GM21360 (cell line): ENCODE measurements at regions not wholly inside any gene's neighbourhood (a gene's known extent, or its start where the extent isn't known, plus 50 kb on each side); places are given as distances from the start of the nearest gene placed in this dataset.
A peak's percentile ranks its signal among the peaks of the same experiment; 100 is the strongest.
"Not testable (repeated sequence)": the region's sequence is repeated elsewhere in the genome, so short reads cannot be mapped to it uniquely, and the experiment has no call there.

Experiments used
- ATAC-seq: cut with Tn5 transposase; IDR thresholded peaks from one replicate; pipeline ENCODE4 v1.9.1; 2021; ENCODE audit warnings: mild to moderate bottlenecking, moderate library complexity; ENCODE audit not compliant: unreplicated experiment

DNA sequence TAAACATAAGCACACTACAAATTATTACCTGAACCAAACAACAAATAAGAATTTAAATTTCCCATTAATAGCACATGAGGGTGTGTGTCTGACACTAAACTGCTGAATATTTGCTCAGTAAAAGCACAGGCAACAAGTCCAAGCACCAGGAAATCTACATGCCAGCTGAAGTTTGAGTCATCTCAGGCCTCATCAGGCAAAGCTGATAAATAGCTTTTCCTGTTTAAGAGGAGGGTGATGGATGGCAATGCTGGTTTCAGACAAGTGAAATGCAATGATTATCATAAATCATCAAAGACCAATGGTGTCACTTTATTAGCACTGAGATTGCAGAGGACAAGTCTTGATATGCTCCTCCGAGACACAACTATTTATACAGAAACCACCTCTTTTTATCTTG, 1668.0 kb upstream of the C9orf72 start:
- no peak for ATAC-seq

DNA sequence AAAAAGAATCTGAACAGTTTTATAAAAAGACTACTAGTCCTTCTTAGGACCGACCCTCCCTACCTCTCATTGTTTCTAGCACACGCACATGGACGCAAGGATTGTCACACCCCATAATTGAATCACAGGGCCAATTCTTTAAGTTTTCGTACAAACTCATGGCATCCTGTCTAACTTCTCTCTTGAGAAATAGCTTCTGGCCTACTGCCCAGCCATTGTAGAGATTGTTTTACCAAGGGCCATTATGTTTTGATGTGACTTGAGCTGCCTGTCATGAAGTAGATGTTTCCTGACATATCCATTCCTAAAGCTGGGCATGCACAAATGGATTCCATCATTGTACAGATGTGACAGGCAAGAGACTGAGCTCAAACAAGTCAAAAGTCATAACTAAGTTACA, 1672.1 kb upstream of the C9orf72 start:
- ATAC-seq: no peak

DNA sequence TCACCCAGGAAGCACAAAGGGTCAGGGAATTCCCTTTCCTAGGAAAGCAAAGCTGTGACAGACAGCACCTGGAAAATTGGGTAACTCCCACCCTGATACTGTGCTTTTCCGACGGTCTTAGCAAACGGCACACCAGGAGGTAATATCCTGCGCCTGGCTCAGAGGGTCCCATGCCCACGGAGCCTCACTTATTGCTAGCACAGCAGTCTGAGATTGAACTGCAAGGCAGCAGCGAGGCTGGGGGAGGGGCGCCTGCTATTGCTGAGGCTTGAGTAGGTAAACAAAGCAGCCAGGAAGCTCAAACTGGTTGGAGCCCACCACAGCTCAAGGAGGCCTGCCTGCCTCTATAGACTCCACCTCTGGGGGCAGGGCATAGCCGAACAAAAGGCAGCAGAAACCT, 1697.1 kb upstream of the C9orf72 start:
- not testable (repeated sequence) for ATAC-seq

DNA sequence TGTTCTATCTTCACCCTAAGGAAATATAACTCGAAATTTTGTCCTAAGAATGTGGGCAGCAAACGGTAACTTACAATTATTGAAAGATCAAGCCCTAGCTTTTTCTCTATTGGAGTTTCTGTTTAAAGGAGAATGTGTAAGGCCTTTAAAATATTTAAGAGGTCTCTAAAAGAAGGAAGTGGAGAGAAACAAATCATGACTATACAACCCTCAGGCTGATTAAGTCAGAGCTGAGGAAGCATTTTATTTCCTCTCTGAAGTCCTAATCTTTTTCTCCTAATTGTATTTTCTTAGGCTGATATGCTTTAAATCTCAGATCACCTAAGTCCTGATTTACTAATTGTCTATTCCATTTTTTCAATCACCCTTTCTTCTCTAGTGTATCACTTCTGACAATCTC, 1708.8 kb upstream of the C9orf72 start:
- no peak for ATAC-seq

DNA sequence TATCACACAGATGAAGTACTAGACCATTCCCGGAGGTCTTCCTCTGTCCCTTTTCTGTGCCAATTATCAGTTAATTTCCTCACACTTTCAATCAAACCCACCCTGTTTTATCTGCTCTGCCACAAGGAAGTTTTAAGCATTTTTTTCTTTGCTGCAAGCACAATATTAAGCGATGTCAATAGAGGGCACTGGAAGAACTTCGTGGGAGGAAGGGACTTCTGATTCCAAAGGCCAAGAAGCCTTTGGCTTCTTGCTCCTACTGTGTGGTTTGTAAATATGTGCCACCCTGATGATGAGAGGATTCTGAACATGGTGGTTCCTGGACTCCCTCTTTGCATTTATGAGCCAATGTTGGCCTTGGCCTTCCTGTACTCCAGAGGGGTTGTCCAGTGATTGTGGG, 1712.5 kb upstream of the C9orf72 start:
- ATAC-seq: no peak

DNA sequence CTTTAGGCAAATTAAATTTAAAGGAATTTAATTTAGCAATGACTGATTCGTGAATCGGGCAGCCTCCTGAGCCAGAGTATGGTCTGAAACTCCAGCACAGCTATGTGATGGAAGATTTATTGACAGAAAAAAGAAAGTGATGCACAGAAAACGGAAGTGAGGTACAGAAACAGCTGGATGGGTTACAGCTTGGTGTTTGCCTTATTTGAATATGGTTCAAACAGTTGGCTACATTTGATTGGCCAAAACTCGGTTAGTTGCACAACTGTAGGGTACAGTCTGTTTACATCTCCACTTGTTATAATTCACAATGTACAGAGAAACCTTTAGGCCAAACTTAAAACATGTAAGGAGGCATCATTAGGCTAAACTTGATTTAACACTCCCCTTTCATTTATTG, 1716.1 kb upstream of the C9orf72 start:
- ATAC-seq: no peak

DNA sequence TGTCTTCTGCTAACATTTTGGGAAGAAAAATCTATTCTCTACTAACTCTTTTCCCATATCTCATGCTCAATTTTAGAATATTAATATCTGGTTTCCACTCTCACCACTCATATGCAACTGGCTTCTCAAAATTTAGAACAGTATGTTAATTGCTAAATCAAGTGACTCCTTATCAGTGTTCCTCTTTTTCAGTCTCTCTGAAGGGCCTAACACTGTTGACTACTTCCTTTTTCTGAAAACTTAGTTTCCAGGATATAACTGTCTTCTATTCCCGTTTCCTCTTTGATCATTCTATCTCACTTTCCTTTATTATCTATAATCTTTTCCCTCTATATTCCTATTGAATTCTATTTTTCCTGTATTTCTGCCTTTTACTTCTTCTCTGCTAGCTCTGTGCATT, 1717.2 kb upstream of the C9orf72 start:
- no peak for ATAC-seq

DNA sequence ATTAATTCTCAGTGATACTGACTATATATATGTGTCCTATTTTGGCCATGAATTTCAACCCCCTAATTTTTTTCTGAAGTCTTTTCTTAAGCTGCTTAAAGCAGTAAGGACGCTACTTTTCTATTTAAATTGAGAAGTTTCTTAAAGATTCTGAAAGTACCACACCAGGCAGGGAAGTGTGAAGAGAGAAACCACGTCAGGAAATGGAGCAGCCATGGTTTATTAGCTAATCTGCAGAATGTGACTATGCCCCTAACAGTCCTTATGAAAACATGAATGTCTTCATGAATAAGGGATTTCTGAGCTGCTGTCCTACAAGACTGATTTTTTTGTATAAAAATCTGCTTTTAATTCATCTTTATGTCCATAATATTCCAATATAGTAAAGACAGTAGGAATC, 1724.3 kb upstream of the C9orf72 start:
- no peak for ATAC-seq

DNA sequence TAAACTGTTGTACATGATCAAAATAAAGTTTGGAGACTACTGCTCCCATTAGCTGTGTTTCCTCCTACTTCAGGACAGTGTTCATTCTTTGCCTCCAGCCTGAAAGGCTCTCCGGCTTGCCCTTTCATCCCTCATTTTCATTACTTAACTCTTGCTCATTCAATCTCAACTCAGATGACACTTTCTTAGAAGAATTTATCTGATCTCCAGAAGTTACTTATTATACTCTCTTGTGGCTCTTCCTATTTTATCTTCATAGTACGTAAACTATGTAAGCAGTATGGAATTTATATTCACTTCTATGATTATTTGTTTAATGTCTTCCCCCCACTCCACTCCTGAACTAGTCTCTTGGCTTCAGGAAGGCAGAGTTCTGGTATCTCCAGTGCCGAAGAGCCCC, 1737.9 kb upstream of the C9orf72 start:
- no peak for ATAC-seq

DNA sequence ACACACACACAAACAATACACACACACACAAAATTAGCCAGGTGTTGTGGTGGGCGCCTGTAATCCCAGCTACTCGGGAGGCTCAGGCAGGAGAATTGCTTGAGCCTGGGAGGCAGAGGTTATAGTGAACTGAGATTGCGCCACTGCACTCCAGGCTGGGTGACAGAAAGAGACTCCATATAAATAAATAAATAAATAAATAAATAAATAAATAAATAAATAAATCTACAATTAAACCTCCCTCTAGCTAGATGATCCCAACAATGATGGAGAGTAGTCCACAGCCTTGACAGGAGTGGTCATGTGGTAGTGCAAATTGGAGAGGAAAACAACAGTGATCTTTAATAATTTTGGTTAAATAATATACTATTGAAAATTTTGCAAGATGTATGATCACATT, 1739.0 kb upstream of the C9orf72 start:
- no peak for ATAC-seq

DNA sequence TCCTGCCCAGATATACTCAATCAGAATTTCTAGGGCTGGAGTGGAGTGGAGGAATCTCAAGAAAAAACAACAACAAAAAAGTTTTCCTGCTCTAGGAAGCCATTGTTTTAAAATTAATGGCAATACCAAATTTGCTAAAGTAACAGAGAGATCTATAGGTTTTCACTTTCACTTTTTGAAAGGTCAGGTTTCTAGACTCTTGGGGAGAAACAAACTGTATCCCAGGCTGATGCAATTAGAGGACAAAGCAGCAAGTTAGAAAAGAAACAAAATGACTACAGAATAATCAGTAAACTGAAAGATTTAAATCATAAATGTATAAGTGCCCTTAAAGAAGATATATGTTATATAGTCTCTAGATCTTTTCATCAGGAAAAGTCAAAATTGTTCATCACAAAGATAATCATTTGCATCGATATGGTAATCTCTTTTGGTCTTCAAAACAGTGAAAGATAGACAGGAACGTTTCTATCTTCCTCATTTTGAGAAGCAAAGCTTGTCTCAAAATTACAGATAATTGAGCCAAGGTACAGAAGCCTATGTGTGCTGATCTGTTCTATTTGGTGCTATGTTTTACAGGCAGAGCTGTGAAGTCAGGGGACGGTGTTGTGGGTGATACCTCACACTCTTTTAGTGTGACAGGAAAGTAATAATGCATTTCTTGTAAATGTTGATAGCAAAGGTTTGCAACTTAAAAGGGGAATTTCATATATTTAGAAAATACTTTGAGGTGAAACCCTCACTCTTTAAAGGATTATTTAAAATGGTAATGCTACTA, 1746.6 kb upstream of the C9orf72 start:
- ATAC-seq: peak; percentile 56

DNA sequence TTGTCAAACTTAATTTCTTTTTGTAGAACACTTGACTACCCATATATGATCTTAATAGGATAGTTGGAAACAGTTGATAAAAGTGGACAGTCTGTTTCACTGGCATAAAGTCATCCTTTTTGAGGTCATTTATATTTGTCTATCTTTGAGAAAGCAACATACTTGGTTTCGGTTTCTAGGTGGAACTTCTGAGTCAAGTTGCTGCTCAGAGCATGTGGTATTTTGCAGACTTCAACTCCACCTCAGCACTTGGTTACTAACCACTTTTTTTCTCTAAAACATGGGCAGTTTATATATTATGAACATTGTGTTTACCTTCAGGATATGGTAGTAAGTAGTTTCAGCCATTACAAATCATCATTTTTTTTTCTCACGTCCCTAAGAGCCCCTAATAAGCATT, 1749.0 kb upstream of the C9orf72 start:
- ATAC-seq: peak; percentile 78

DNA sequence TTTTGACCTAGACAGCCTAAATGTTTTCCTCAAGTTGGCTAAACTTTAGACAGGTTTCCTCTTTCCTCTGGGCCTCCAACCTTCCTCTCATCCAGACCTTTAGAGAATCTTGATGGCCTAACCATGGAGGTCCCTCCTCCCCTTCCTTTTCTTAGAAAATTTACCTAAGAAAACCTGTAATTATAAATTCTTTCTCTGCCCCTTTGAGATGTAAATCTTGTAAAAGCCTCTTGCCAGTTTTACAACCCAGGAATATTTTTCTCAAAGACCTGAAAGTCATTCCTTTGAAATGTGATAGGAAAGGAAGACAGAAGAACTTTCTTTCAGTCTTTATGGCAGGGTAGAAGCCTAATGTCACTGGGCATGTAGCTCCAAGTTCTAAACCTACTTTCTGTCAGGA, 1752.6 kb upstream of the C9orf72 start:
- ATAC-seq: no peak

DNA sequence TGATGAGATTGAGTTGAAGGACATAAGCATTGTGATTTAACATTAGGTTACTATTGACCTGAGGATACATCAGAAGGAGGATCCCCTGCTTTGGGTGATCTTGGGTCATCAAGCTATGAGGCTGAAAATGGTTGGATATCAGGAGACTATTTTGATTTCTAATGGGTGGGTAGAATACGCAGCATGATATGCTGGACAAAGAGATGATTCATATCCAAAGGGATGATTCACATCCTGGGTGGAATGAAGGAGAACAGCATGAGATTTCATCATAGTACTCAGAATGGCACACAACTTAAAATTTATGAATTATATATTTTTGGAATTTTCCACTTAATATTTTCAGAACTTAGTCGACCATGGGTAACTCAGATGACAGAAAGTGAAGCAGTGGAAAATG, 1759.5 kb upstream of the C9orf72 start:
- ATAC-seq: no peak

DNA sequence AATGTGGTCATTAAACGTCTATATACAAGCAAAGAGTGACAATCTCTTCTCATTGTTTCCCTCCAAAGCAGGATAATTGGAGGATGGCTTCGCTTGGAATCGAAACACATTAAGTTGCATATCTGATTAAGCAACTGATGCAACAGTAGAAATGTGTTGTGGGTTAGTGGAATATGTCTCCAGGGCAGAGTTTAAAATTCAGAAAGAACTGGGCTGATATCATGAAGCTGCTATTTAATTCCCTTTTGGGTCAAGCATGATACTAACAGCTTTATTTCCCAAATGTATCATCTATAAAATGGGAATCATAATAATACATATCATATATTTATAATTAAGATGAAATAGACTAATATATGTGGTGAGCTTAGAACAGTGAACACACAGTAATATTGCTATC, 1763.0 kb upstream of the C9orf72 start:
- ATAC-seq: no peak

DNA sequence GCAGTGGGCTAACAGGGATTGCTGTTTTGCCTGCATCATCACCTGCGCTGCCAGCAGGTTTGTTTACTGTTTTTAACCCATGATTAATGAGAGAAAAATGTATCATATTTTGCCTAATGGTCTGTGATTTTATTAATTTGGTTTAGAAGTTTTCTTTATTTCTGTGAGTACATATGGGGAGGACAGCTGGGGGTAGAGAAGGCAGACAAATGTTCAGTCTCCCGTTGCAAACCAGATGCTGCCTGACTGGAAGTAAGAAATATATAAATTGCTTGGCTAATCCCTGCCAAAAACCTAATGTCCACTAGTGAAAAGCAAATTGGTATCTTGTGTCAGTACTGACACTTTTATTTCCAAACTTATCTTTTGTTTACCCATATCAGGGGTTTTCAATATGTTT, 1766.1 kb upstream of the C9orf72 start:
- no peak for ATAC-seq

DNA sequence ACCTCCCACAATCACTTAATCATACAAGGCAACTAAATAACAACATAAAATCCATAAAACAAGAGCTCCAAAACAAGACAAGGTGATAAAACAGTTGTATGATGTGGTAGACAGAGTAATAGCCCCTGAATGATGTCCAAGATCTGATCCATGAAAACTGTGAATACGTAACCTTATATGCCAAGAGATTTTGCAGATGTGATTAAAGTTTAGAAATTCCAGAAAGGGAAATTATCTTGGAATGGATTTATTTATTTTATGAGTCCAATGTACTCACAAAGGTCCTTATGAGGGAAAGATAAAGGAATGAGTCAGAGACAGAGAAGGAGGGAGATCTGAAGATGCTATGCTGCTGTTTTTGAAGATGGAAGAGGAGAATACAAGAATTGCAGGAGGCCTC, 1775.7 kb upstream of the C9orf72 start:
- no peak for ATAC-seq

DNA sequence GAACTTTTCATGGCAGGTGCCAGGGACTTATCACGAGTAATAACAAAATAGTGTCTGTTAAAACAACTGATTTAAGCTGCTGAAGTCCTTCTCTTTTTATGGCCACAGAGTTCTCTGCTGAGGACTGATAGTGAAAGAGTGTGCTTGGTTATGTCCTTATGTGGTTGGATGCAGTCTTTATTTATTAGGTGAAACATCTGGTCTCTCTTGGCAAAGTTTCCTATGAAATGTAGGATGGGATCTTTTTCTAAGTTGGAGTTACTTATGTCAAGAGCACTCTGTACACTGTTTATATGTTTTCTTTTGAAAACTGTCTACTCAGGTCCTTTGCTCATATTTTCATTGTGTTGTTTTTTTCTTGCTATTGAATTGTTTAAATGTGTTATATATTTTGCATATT, 1816.1 kb upstream of the C9orf72 start:
- no peak for ATAC-seq

DNA sequence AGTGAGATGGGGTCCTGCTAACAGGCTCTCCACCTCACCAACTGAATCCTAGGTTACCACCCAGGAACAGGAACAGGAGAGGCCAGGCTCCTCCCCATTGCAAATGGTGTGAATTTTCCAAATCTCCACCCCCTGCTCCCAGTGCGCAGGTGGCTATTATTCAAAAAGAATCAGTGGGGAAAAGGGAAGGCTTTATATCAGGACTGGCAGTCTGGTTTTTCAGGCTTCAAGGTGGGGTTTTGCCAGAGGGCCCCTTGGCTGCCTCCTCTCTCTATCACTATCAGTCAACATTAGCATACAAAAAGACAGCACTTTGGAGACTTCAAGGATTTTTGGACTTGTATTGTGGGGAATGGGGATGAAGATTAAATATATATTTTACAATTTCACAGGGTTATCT, 1817.6 kb upstream of the C9orf72 start:
- no peak for ATAC-seq

DNA sequence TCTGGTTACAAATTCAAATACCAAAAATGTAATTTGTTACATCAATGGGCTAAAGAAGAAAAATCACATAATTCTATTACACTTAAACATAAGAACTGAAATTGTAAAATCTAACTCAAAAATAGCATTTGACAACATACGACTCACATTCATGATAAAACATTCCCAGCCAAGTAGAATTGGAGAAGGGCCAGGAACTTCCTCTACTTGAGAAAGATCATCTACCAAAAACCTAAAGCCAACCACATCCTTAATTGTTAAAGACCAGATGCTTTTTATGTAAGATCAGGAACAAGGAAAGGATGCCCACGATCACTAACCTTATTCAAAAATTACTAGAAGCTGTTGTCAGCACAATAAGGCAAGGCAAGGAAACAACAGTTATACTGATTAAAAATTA, 1819.8 kb upstream of the C9orf72 start:
- no peak for ATAC-seq

DNA sequence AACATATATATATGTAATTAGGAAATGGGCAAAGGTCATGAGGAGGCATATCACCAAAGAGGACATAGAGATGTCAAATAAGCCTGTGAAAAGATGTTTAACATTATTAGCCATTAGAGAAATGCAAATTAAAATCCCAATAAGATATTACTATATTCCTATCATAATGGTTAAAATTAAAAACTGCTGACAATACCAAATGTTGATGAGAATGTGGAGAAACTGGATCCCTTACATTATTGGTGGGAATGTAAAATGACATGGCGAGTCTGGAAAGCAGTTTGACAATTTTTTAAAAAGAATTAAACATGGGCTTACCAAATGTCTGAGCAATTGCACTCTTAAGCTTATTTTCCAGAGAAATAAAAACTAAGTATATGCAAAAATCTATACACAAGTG, 1821.6 kb upstream of the C9orf72 start:
- ATAC-seq: no peak

DNA sequence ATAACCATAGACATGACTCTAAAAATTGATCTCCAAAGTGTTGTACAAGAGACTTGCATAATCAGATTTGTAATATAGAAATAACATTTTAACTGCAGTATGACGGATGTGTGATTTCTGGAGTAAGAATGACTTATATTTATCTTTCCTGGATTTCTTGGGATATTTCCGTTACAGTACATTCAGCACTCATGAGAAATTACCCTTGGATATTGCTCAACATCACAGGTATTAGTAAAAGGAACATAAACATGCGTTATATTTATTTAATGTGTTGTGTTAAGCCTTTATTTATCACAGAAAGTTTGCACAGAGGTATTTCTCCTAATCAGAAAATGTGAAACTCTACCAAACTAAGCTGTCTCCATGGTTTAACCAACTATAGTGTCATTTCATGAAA, 1823.9 kb upstream of the C9orf72 start:
- no peak for ATAC-seq

DNA sequence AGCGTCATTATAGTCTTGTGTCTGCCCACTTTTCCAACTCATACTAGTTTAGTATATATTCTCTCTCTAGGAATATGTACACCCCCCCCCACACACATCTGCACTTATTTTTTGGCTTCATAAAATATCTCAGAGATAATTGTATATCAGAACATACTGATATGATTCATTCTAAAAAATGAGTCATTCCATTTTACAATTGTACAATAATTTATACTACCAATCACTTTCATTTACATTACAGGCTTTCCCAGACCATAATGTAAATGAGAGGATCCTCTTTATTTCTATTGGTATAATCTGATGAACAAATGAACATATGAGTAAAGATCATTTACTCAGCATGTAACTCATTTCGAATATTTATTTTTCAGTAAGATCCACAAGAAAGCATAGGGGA, 1842.9 kb upstream of the C9orf72 start:
- no peak for ATAC-seq
